Stimulated activated CD4-positive, alpha-beta T cell treated with anti-CD3 and anti-CD28 coated beads, Interleukin-4, amount 100 ng/mL, for 48 hours (primary cell): ENCODE measurements at regions not wholly inside any gene's neighbourhood (a gene's known extent, or its start where the extent isn't known, plus 50 kb on each side); places are given as distances from the start of the nearest gene placed in this dataset.

Source experiments
- DNase-seq, 2 donors: peaks; one replicate each; pipeline ENCODE4 v3.0.0-alpha.2; 2020; ENCODE audit warnings: low read depth in 2 of 2

DNA sequence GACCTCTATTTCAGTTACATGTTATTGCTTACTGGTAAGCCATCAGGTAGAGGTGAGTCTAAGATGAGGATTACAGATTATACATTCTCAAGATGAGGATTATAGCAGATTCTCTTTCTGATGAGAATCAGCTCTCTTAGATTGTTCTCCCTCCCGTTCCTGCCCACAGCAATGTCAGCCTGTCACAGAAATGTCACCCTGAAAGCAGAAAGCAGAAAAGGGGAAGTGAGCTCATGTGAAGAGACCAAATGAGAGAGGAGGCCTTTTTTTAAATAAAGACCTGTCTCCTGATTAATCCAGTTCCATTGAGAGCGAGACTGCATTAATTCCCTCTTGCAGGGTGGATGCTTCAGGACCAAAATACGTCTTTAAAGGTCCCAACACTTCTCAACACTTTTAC lies 445.6 kb downstream of the KCTD12 start:
- DNase-seq = no peak

GRCh38 chr13:76439546-76439945 lies 446.7 kb downstream of the KCTD12 start:
- no peak for DNase-seq

- no peak for DNase-seq
These were observed 448.2 kb downstream of the KCTD12 start for GRCh38 chr13:76438050-76438449.

DNA sequence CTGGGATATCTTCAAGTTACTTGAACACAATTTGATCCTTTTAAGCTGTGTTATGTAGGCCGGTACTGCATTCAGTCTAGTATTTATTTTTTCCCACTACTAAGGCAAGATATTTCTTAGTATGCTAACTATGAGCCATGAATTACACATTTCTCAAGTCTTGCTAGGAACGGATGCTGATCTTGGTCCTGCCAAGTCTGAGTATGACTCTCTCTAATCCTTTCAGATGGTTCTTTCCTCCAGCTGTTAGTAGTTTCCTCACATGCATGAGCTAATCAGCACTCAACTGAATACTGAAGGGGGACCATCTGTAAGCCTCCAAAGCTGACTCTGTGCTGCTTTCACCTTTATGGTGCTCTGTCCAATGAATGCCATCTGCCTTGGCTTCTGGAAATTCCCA lies 460.3 kb downstream of the KCTD12 start:
- DNase-seq = no peak

DNA sequence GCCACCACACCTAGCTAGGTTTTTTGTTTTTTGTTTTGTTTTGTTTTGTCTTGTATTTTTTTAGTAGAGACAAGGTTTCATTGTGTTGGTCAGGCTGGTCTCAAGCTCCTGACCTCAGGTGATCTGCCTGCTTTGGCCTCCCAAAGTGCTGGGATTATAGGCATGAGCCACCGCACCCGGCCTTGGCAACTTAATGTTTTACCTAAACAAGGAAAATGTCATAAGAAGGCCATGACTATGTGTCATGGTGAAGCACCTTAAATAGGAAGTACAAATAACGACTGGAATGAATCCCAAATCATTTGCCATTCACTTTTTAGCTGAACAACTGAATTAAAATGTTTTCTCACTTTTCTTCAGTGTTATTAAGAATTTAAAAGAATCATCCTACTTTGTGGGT lies 465.2 kb downstream of the KCTD12 start:
- DNase-seq = no peak

- no peak for DNase-seq
These were observed 467.8 kb downstream of the KCTD12 start for GRCh38 chr13:76418404-76418803.

DNA sequence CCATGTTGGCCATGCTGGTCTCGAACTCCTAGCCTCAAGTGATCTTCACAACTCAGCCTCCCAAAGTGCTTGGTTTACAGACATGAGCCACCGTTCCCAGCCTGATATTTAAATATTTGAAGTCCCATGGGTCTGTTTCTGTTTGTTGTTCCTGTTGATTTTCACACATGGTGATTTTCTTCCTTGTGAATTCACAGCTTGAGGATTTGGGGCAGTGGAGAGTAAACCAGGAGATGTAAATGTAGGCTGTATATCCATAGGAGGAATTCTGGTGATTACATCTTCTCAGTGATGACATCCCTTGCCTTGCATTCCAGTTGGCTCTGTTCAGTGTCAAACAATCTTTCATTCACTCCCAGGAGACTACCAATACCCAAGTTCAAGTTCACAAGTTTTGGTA lies 471.9 kb downstream of the KCTD12 start:
- DNase-seq = no peak

DNA sequence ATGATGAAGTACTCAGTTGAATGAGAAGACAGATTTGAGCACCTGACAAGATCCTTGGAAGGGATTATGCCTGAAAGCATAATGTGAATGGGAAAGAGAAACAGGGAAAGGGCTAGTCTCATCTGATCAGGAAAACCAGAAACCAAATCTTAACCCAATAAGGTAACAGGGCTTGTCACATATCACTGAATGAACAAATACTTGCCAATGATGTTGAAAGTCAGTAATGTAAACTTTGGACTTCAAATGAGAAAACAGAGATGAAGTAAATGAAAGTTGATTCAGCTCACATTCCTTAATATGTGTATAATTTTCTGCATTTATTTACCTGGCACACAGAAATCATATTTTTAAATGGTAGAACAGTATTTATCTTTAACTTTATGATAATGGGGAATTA lies 480.0 kb downstream of the KCTD12 start:
- DNase-seq = no peak

DNA sequence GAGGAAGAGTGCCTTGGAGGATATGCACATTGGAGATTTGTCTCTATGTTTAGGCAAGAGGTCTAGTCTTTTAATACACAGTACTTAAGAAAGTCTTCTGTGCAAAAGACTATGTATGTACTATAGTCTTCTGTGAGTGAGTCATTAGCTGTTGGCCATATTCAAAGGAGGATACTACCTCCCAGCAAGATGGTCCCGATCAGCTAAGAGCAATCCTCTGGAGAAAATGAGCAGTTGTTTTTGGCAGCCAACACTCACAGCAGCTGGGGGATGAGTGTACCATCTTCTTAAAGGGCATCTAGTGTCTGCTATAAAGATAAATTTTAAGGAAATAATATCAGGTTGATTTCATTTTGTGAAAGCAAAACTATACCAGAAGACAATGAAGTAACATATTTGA lies 487.8 kb downstream of the KCTD12 start:
- no peak for DNase-seq

- no peak for DNase-seq
These were observed 488.8 kb downstream of the KCTD12 start for GRCh38 chr13:76397413-76397812.

- DNase-seq = no peak
These were observed 496.9 kb downstream of the KCTD12 start for GRCh38 chr13:76389321-76389720.

DNA sequence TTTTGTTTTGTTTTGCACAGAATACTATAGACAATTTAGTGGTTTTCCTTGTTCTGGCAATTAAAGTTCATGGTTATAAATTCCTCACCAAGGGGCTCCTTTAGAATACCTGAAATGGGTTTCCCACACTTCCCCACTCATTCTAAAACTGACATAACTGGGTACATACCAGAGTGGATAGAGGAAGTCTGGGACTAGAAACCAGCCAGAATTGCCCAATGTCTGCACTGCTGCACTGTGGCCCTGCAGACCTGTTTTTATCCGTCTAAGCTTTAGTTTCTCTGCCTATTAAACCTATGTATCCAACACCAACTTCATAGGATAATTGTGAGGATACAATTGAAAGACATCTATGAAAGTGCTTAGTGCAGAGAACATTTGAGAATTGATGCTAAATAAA lies 498.6 kb downstream of the KCTD12 start:
- DNase-seq = no peak

DNA sequence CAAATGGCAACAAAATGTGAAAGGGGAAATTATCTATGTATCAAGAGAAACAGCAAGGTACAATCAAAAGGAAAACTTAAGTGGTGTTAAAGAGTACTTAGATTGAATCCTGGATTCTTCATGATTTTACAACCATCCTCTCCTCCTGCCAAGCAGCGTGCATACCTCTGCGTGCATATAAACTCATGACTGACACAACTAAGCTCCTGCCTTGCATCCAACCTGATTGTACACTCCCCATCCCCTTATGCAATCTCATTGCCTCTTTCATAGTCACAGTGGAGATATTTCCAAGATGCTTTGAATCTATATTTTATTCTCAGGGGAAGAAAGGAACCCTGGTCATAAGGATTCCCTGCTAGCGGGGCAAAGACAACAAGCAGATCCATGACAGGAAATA lies 499.9 kb downstream of the KCTD12 start:
- DNase-seq = no peak

GRCh38 chr13:76385586-76385985 lies 500.6 kb downstream of the KCTD12 start:
- DNase-seq = no peak

DNA sequence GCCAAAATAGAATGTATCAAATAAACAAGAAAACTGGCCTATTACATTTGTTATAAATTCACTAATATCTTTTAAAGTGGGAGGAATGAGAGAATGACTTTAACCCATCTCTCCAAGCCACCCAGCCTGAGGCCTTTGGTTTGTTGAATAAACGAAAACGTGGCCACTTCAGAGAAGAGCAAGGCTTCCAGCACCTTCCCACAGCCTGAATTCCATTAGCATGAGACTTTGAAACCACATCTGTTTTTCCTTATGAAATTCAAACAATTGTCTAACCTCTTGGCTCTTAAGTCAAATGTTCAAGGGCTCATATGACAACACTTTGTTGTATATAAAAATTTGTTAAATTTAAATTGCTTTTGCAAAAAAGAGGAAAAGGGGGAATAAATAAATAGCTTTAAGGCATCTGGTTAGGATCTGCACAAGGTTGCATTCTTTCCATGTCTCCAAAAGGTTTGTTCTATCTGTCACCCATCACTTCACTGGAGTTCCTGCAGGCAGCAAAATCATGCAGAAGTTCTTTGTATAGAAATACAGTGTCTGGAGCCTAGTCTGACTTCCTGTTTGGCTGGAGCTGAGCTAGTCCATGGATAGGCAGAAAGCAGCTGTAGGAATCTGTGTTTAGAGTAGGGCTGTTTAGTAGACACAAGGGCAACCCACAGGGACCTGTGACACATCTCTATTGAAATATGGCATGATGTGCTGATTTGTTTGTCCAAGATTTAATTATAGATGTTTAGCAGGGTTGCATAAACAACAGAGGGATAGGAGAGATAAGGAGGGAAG lies 502.3 kb downstream of the KCTD12 start:
- no peak for DNase-seq

DNA sequence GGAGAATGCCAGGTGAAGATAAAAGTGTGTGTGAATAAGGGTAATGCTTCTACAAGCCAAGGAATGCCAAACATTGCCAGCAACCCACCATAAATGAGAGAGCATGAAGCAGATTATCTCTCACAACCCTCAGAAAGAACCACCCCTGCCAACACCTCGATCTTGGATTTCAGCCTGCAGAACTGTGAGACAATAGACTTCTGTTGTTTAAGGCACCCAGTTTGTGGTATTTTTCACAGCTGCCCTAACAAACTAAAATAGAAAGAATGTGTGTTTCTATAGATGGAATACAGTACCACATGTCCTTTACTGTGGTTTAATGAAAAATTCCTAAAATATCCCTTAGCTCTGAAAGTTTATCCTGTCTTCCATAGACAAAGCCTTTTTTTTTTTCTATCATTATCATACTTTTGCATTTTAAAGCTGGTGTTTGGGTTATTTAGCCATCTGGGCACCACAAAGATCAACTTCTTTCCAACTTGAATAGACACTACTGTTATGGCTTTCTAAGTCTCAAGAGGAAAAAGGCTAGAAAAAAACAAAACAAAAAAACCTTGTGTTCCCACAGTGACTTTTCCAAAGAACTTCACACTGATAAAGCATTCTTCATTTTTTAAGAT lies 505.6 kb downstream of the KCTD12 start:
- no peak for DNase-seq

DNA sequence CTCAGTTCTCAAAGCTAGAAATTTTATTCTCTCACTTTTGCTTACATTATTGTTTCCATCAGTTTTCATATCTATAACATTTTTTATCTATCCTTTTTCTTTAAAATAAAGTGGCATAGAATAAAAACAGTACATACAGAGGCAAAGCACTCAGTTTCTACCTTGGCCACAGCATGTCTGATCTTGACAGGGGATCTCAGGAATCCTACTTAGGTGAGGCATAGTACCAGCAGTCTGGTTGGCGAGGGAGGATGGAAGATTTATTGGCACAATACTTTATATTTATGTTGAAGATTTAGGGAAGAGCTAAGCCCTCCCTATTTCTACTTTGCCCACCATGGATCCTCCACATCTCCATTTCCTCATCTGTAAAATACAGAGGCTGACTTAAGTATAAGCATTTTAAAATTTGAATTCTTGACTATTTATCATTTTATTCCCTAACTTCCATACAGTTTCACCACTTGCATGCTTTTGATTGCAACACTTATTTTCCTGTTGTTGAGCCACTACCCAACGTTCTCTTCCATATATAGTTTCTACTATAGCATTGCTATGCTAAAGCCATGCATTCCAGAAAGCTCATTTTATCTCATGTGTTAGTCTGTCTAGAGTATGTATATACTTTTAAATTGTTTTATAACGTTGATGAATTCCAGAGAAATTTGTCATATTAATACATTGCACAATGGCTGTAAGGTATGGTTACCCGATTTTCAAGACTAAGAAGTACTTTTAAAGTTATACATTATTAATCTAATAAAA lies 506.7 kb downstream of the KCTD12 start:
- no peak for DNase-seq

DNA sequence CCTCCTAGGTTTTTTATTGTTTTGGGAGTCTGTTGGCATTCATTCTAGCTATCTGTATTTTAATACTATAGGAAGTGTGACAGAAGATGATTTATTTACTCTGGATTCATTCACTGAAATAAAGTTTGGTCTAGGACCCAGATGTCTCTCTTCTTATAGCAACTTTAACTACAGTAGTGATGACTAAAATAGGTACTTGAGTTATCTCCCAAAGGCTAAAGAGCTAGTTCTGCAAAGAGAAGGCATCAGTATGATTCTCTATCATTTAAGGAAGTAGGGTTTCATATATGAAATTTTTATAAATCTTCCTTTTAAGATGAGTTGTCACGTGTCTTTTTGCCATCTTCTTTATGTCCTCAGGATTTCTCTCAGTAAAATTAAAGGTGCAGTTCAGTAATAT lies 507.4 kb downstream of the KCTD12 start:
- DNase-seq = no peak

- no peak for DNase-seq
These were observed 522.4 kb downstream of the KCTD12 start for GRCh38 chr13:76363682-76364289.

DNA sequence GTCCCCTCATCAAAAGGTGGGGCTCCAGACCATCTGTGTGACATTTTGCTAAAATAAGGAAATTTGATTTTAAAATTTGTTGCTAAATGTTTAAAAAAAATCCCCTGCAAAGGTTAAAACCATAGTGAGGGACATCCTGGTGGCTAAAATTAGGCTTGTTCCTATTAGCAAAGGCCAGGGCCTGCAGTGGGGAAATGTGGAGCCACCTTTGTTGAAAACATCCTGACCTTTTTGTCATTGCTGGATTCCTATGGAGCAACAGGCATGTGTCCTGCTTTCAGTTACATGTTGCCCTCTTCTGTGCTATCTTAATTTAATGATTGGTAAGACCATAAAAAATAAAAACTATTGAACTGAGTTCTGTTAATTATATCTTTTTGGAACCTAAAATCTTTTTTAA lies 524.3 kb downstream of the KCTD12 start:
- no peak for DNase-seq

GRCh38 chr13:76351541-76352229 lies 534.5 kb downstream of the KCTD12 start:
- DNase-seq = no peak

DNA sequence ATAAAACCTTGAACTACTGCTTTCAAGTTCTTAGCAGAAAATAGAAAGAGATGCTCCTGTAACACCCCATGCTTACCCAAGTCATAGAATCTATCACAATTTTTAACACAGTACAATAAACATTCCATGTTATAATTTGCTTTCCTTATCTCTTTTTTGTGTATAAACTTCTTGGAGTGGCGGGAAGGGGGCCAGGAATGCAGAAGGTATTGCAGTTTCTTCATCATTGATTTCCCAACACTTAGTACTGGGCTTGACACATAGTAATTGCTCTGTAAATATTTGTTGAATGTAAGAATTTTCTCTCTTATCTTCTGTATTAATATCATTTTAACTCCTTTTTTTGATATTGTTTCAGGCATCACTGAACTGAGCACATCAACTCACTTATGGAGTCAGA lies 535.8 kb downstream of the KCTD12 start:
- DNase-seq = no peak
